H1 (cell line): ENCODE measurements at regions not wholly inside any gene's neighbourhood (a gene's known extent, or its start where the extent isn't known, plus 50 kb on each side); places are given as distances from the start of the nearest gene placed in this dataset.

Experiments used
- KDM5A ChIP-seq: fragments of 200-600 bp; IDR thresholded peaks from 2 replicates; pipeline ENCODE4 v1.7.1; 2012; ENCODE audit warnings: mild to moderate bottlenecking, low read length, inconsistent platforms, mixed read lengths
- SAP30 ChIP-seq: fragments of 300-600 bp; sonication (generic); IDR thresholded peaks from 2 replicates; pipeline ENCODE4 v1.7.1; 2012; ENCODE audit warnings: low read length, moderate library complexity, mild to moderate bottlenecking, inconsistent platforms; ENCODE audit not compliant: insufficient read depth, insufficient replicate concordance

DNA sequence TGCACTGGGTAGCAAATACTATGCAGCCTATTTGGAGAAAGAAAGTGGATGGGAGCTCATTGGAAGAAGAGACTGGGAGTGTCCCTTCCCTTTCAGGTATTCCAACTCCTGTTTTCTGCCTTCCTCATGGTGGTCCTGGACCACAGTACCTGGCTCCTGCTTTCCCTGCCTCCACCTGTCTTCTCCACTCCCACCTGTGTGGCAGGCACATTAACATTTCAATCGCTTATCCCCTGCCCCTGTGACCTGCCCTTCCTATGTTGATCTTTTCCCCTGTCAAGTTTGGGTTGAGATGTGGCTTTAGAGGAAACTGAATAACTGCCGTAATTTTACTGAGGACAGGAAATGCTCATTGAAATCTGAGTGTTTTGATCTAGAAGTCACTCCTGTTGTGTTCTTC, 415.8 kb upstream of the PODXL start (continued):
- TF ChIP-seq SAP30 (no peak), KDM5A (no peak)
